HCT116 (cell line): ENCODE measurements at regions not wholly inside any gene's neighbourhood (a gene's known extent, or its start where the extent isn't known, plus 50 kb on each side); places are given as distances from the start of the nearest gene placed in this dataset.

ENCODE experiments used
- ATAC-seq: fragments of 200-7000 bp; cut with Tn5 transposase; 2 replicates; pipeline ENCODE4 v1.9.1; 2020; ENCODE audit warnings: mild to moderate bottlenecking, moderate library complexity
- BruUV-seq: library from RNA; stranded (reverse); fragments of 400-500 nt; replicated peaks from 2 replicates; lab custom pipeline; 2021; lab: Mats Ljungman, UMichigan
- CTCF ChIA-PET: fragments of 300-600 bp; sonication (Branson Sonifier 250); formaldehyde crosslinking; loops from one replicate; lab custom pipeline; 2021; ENCODE audit warnings: antibody characterized with exemption; lab: Charles Lee
- POLR2A ChIA-PET: fragments of 300-600, 350-600 bp; sonication (Branson Sonifier 250); formaldehyde crosslinking; loops from one replicate; lab custom pipeline; 2021; ENCODE audit warnings: antibody characterized with exemption; lab: Charles Lee
- RAD21 ChIA-PET, 2 experiments: fragments of 300-600 bp; sonication (Branson Sonifier 250); formaldehyde crosslinking; loops; one replicate each; lab custom pipeline; 2023; ENCODE audit warnings: low total read pairs in 2 of 2; ENCODE audit not compliant: uncharacterized antibody in 2 of 2, unreplicated experiment in 2 of 2, low non-redundant PET in 1 of 2; lab: Charles Lee
- DNase-seq: peaks from one replicate; pipeline ENCODE4 v3.0.0-alpha.2; 2010; ENCODE audit warnings: low read depth, low spot score
- H2AFZ ChIP-seq: fragments of 200-600 bp; shearing (Covaris generic), sonication (generic); 2 replicates; pipeline ENCODE4 v1.6.1; 2017; ENCODE audit warnings: low read depth, mixed run types, mixed read lengths, antibody characterized with exemption, low read length; ENCODE audit not compliant: poor library complexity, severe bottlenecking
- H3K27ac ChIP-seq: 2 replicates; pipeline ENCODE4 v1.5.1; 2012; ENCODE audit warnings: low read depth, low read length
- H3K27me3 ChIP-seq: fragments of 200-600 bp; sonication (generic); 2 replicates; pipeline ENCODE4 v1.6.1; 2016; ENCODE audit warnings: mixed run types, low read length, mixed read lengths; ENCODE audit not compliant: insufficient read depth
- H3K36me3 ChIP-seq, 2 experiments: fragments of 200-500 bp in 1 of 2; fragments of 200-600 bp in 1 of 2; sonication (Bioruptor generic) in 1 of 2; sonication (generic) in 1 of 2; 2 replicates each; pipeline versions ENCODE4 v1.5.1 to v1.6.1; 2014 to 2016; ENCODE audit warnings: low read length in 2 of 2, inconsistent platforms in 1 of 2, mixed read lengths in 1 of 2, mixed run types in 1 of 2; ENCODE audit not compliant: insufficient read depth in 2 of 2, control insufficient read depth in 1 of 2
- H3K4me1 ChIP-seq, 2 experiments: fragments of 200-600 bp in 1 of 2; sonication (generic) in 1 of 2; 2 replicates each; pipeline versions ENCODE4 v1.5.1 to v1.6.1; 2012 to 2017; ENCODE audit warnings: low read length in 2 of 2, inconsistent platforms in 1 of 2, mild to moderate bottlenecking in 1 of 2, mixed read lengths in 1 of 2, mixed run types in 1 of 2, moderate library complexity in 1 of 2; ENCODE audit not compliant: insufficient read depth in 2 of 2, control insufficient read depth in 1 of 2
- H3K4me2 ChIP-seq: fragments of 200-600 bp; sonication (generic); 2 replicates; pipeline ENCODE4 v1.6.1; 2017; ENCODE audit warnings: mixed run types, low read length, mixed read lengths
- H3K4me3 ChIP-seq, 2 experiments: fragments of 200-600 bp in 1 of 2; sonication (generic) in 1 of 2; replicated peaks in 1 of 2; 2 replicates each; pipeline ENCODE4 v1.5.1; 2011 to 2016; ENCODE audit warnings: low read length in 2 of 2, control low read depth in 1 of 2, low read depth in 1 of 2, mild to moderate bottlenecking in 1 of 2, mixed read lengths in 1 of 2, mixed run types in 1 of 2
- H3K79me2 ChIP-seq: fragments of 200-600 bp; sonication (generic); 2 replicates; pipeline ENCODE4 v1.6.1; 2017; ENCODE audit warnings: mild to moderate bottlenecking, mixed run types, low read length, moderate library complexity, mixed read lengths; ENCODE audit not compliant: insufficient read depth
- H3K9ac ChIP-seq: fragments of 200-600 bp; sonication (generic); 2 replicates; pipeline ENCODE4 v1.6.1; 2016; ENCODE audit warnings: low read length, mixed read lengths
- H3K9me2 ChIP-seq: fragments of 200-600 bp; sonication (generic), shearing (Covaris generic); 2 replicates; pipeline ENCODE4 v1.6.1; 2017; ENCODE audit warnings: mixed run types, mild to moderate bottlenecking, moderate library complexity; ENCODE audit not compliant: insufficient read depth
- H3K9me3 ChIP-seq, 2 experiments: fragments of 200-500 bp in 1 of 2; fragments of 200-600 bp in 1 of 2; sonication (Bioruptor generic) in 1 of 2; sonication (generic) in 1 of 2; 2 replicates each; pipeline ENCODE4 v1.6.1; 2014 to 2017; ENCODE audit warnings: low read length in 2 of 2, mixed read lengths in 2 of 2, inconsistent platforms in 1 of 2, low read depth in 1 of 2, mild to moderate bottlenecking in 1 of 2, mixed run types in 1 of 2, moderate library complexity in 1 of 2; ENCODE audit not compliant: control insufficient read depth in 1 of 2, insufficient read depth in 1 of 2
- H4K20me1 ChIP-seq: fragments of 200-600 bp; sonication (generic), shearing (Covaris generic); 2 replicates; pipeline ENCODE4 v1.6.1; 2017; ENCODE audit warnings: mixed run types, mild to moderate bottlenecking, moderate library complexity; ENCODE audit not compliant: insufficient read depth
- CEBPB ChIP-seq: IDR thresholded peaks from 2 replicates; pipeline ENCODE4 v1.6.1; 2012; ENCODE audit warnings: low read depth
- EGR1 ChIP-seq: IDR thresholded peaks from 2 replicates; pipeline ENCODE4 v1.6.1; 2012; ENCODE audit warnings: low read depth
- ELF1 ChIP-seq: IDR thresholded peaks from 2 replicates; pipeline ENCODE4 v1.6.1; 2012; ENCODE audit warnings: low read depth, borderline replicate concordance
- EZH2phosphoT487 ChIP-seq: fragments of 200-600 bp; IDR thresholded peaks from 2 replicates; pipeline ENCODE4 v1.6.1; 2018; ENCODE audit warnings: antibody characterized with exemption, borderline replicate concordance
- JUND ChIP-seq: IDR thresholded peaks from 2 replicates; pipeline ENCODE4 v1.6.1; 2012
- MAX ChIP-seq: IDR thresholded peaks from 2 replicates; pipeline ENCODE4 v1.6.1; 2012
- RAD21 ChIP-seq: IDR thresholded peaks from 2 replicates; pipeline ENCODE4 v1.6.1; 2012; ENCODE audit warnings: low read depth, mild to moderate bottlenecking
- SIN3A ChIP-seq: IDR thresholded peaks from 2 replicates; pipeline ENCODE4 v1.6.1; 2012; ENCODE audit warnings: low read depth
- TCF7L2 ChIP-seq: IDR thresholded peaks from 2 replicates; pipeline ENCODE4 v1.7.0; 2011; ENCODE audit warnings: borderline replicate concordance, inconsistent platforms; ENCODE audit not compliant: insufficient read depth, insufficient read length; ENCODE audit errors: extremely low read depth
- YY1 ChIP-seq: IDR thresholded peaks from 2 replicates; pipeline ENCODE4 v1.6.1; 2011; ENCODE audit warnings: low read length, low read depth, moderate library complexity, mild to moderate bottlenecking; ENCODE audit not compliant: insufficient replicate concordance; ENCODE audit errors: extremely low read depth
- ZBTB33 ChIP-seq: IDR thresholded peaks from 2 replicates; pipeline ENCODE4 v1.6.1; 2011; ENCODE audit warnings: mild to moderate bottlenecking, low read length, moderate library complexity; ENCODE audit not compliant: insufficient replicate concordance; ENCODE audit errors: extremely low read depth
- intact Hi-C: fragments of 100-400 bp; cut with micrococcal nuclease; formaldehyde crosslinking; loops from 2 replicates; pipeline ENCODE4 v1.10.0; 2022
- TF ChIP-seq, protein P1 (sequence below): IDR thresholded peaks from 2 replicates; pipeline ENCODE4 v1.6.1; 2012; ENCODE audit warnings: low read depth
- TF ChIP-seq, protein P2 (sequence below): IDR thresholded peaks from 2 replicates; pipeline ENCODE4 v1.6.1; 2012

DNA sequence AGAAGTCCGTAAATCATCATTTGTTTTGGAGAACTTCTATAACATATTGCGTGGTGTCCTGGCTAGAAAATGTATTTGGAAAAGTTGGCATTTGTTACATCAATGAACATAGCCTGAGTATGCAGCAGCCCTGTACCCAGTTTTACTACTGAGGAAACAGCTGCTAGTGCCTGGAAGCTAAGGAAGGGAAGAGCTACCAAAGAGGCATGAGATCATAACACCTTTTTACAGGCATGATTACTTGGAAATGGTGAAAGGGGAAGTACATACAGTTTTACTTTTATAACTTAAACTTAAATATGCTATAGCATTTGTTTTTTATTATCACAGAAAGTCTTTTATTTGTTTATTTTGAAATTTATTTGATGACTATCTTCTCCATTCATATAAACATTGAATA lies 128.4 kb upstream of the MC4R start:
- no peak overlapping the region for H3K27ac ChIP-seq
- no peaks in the 10 kb centered on the region for H3K36me3 ChIP-seq
- intact Hi-C loops, result no loop called here
- H3K79me2 ChIP-seq, result no peaks in the 10 kb centered on the region
- ATAC-seq (no peak), DNase-seq (no peak)
- H4K20me1 ChIP-seq, result no peaks in the 10 kb centered on the region
- ChIA-PET RAD21 (no interaction called here), CTCF (no interaction called here), POLR2A (no interaction called here)
- H3K9ac ChIP-seq, result no peak overlapping the region
- H3K4me1 ChIP-seq, result no peaks in the 10 kb centered on the region
- no peaks in the 10 kb centered on the region for H3K27me3 ChIP-seq
- no peak overlapping the region for H3K4me2 ChIP-seq
- H3K9me3 ChIP-seq, result no peaks in the 10 kb centered on the region
- TF ChIP-seq SIN3A (no peak), JUND (no peak), RAD21 (no peak), YY1 (no peak), CEBPB (no peak)
- TF ChIP-seq, protein P1, sequence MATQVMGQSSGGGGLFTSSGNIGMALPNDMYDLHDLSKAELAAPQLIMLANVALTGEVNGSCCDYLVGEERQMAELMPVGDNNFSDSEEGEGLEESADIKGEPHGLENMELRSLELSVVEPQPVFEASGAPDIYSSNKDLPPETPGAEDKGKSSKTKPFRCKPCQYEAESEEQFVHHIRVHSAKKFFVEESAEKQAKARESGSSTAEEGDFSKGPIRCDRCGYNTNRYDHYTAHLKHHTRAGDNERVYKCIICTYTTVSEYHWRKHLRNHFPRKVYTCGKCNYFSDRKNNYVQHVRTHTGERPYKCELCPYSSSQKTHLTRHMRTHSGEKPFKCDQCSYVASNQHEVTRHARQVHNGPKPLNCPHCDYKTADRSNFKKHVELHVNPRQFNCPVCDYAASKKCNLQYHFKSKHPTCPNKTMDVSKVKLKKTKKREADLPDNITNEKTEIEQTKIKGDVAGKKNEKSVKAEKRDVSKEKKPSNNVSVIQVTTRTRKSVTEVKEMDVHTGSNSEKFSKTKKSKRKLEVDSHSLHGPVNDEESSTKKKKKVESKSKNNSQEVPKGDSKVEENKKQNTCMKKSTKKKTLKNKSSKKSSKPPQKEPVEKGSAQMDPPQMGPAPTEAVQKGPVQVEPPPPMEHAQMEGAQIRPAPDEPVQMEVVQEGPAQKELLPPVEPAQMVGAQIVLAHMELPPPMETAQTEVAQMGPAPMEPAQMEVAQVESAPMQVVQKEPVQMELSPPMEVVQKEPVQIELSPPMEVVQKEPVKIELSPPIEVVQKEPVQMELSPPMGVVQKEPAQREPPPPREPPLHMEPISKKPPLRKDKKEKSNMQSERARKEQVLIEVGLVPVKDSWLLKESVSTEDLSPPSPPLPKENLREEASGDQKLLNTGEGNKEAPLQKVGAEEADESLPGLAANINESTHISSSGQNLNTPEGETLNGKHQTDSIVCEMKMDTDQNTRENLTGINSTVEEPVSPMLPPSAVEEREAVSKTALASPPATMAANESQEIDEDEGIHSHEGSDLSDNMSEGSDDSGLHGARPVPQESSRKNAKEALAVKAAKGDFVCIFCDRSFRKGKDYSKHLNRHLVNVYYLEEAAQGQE, result no peak
- TF ChIP-seq, protein P2, sequence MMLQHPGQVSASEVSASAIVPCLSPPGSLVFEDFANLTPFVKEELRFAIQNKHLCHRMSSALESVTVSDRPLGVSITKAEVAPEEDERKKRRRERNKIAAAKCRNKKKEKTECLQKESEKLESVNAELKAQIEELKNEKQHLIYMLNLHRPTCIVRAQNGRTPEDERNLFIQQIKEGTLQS, result no peak
- H3K9me2 ChIP-seq, result no peaks in the 10 kb centered on the region
- no peak overlapping the region for H2AFZ ChIP-seq
- BruUV-seq, result no TSS peak
- no peak overlapping the region for H3K4me3 ChIP-seq

DNA sequence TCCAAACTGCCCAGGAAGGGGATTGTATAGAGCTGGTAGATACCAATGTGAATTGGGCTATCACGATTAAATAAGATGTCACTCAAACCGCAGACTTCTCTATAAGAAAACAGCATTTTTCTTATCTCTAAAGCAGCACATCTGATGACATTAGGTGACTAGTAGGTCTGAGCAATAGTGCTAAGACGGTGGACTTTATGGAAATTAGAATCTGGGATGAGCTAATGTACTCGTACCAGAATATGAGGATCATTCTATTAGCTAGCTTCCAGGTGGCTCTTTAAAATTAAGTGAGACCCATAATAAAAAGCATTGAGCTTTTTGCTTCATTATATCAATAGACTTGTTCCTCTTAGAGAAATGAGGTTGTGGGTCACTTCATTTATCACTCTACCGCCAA lies 130.0 kb upstream of the MC4R start:
- Histone ChIP-seq H3K79me2 (no peaks in the 10 kb centered on the region), H3K9me3 (no peaks in the 10 kb centered on the region), H3K27me3 (no peaks in the 10 kb centered on the region), H3K4me1 (no peaks in the 10 kb centered on the region), H3K4me2 (no peak overlapping the region), H3K27ac (no peak overlapping the region), H4K20me1 (no peaks in the 10 kb centered on the region), H3K9ac (no peak overlapping the region), H3K36me3 (no peaks in the 10 kb centered on the region), H3K9me2 (no peaks in the 10 kb centered on the region), H2AFZ (no peak overlapping the region), H3K4me3 (no peak overlapping the region)
- TF ChIP-seq EZH2phosphoT487 (no peak), JUND (no peak), MAX (no peak), CEBPB (no peak), EGR1 (no peak), TCF7L2 (no peak), ELF1 (no peak), ZBTB33 (no peak), YY1 (no peak)
- TF ChIP-seq, protein P2, result no peak
- RAD21 ChIA-PET, result no interaction called here
- no TSS peak for BruUV-seq
- DNase-seq (no peak), ATAC-seq (no peak)
- CTCF ChIA-PET, result no interaction called here
- POLR2A ChIA-PET, result no interaction called here
- intact Hi-C loops, result no loop called here
